Left ventricle myocardium superior (tissue), 1 donor: ENCODE measurements at regions not wholly inside any gene's neighbourhood (a gene's known extent, or its start where the extent isn't known, plus 50 kb on each side); places are given as distances from the start of the nearest gene placed in this dataset.
"Not testable (repeated sequence)": the region's sequence is repeated elsewhere in the genome, so short reads cannot be mapped to it uniquely, and the experiment has no call there.

Source experiments
- ATAC-seq: fragments of 200-7000 bp; cut with Tn5 transposase; one replicate; pipeline ENCODE4 v1.9.1; 2020; ENCODE audit warnings: mild to moderate bottlenecking, moderate library complexity
- DNase-seq: peaks from one replicate; pipeline ENCODE4 v3.0.0-alpha.2; 2020
- intact Hi-C: fragments of 100-400 bp; cut with micrococcal nuclease; formaldehyde crosslinking; loops from one replicate; pipeline ENCODE4 v1.11.0; 2022
- donor health status: DM: no; HTN: yes; CAD: no; lungs with severe emphysema.

GRCh38 chr1:8232036-8232757 lies 85.7 kb upstream of the SLC45A1 start:
- DNase-seq (no peak), ATAC-seq (no peak)
- intact Hi-C loops, result no loop called here

- intact Hi-C loops, result no loop called here
- DNase-seq, result no peak
These were observed 87.7 kb upstream of the SLC45A1 start for GRCh38 chr1:8230292-8230621.

GRCh38 chr1:8228253-8228652 lies 89.7 kb upstream of the SLC45A1 start:
- intact Hi-C loops, result no loop called here
- ATAC-seq (no peak), DNase-seq (no peak)

More at GRCh38 chr1:8230292-8230621, 87.7 kb upstream of the SLC45A1 start:
- no peak for ATAC-seq

- intact Hi-C loops, result not testable (repeated sequence)
These were observed 90.2 kb upstream of the SLC45A1 start for GRCh38 chr1:8227674-8228073.

GRCh38 chr1:8226747-8227146 lies 91.2 kb upstream of the SLC45A1 start:
- no peak for DNase-seq
- intact Hi-C loops, result no loop called here

More at GRCh38 chr1:8227674-8228073, 90.2 kb upstream of the SLC45A1 start:
- DNase-seq, ATAC-seq: not testable (repeated sequence)

GRCh38 chr1:8226024-8226423 lies 91.9 kb upstream of the SLC45A1 start:
- DNase-seq, ATAC-seq, intact Hi-C loops: not testable (repeated sequence)

More at GRCh38 chr1:8226747-8227146, 91.2 kb upstream of the SLC45A1 start:
- ATAC-seq, result no peak

- DNase-seq (no peak), ATAC-seq (no peak)
- intact Hi-C loops, result no loop called here
These were observed 94.4 kb upstream of the SLC45A1 start for GRCh38 chr1:8223526-8223925.

- intact Hi-C loops, result no loop called here
- no peak for DNase-seq
- ATAC-seq, result no peak
These were observed 95.1 kb upstream of the SLC45A1 start for GRCh38 chr1:8222789-8223188.

- no peak for ATAC-seq
- intact Hi-C loops, result no loop called here
- no peak for DNase-seq
These were observed 98.4 kb upstream of the SLC45A1 start for GRCh38 chr1:8219530-8219929.

GRCh38 chr1:8218351-8219092 lies 99.4 kb upstream of the SLC45A1 start:
- intact Hi-C loops, result no loop called here
- peak; percentile 10 for ATAC-seq

GRCh38 chr1:8217809-8218208 lies 100.1 kb upstream of the SLC45A1 start:
- ATAC-seq (no peak), DNase-seq (no peak)
- intact Hi-C loops, result no loop called here

More at GRCh38 chr1:8218351-8219092, 99.4 kb upstream of the SLC45A1 start:
- DNase-seq, result no peak

- peak; percentile 92 for ATAC-seq
- intact Hi-C loops, result no loop called here
- DNase-seq, result peak; percentile 72
These were observed 100.8 kb upstream of the SLC45A1 start for GRCh38 chr1:8217011-8217711.

GRCh38 chr1:8216005-8216404 lies 101.9 kb upstream of the SLC45A1 start:
- DNase-seq (no peak), ATAC-seq (no peak)
- intact Hi-C loops, result no loop called here

- ATAC-seq (no peak), DNase-seq (no peak)
- intact Hi-C loops, result no loop called here
These were observed 103.3 kb upstream of the SLC45A1 start for GRCh38 chr1:8214501-8215173.

- ATAC-seq (no peak), DNase-seq (no peak)
- intact Hi-C loops, result no loop called here
These were observed 104.2 kb upstream of the SLC45A1 start for GRCh38 chr1:8213676-8214075.

GRCh38 chr1:8213136-8213535 lies 104.8 kb upstream of the SLC45A1 start:
- intact Hi-C loops, result no loop called here
- ATAC-seq, result no peak
- DNase-seq, result no peak

- intact Hi-C loops, result no loop called here
- ATAC-seq (no peak), DNase-seq (no peak)
These were observed 105.3 kb upstream of the SLC45A1 start for GRCh38 chr1:8212580-8213031.

GRCh38 chr1:8211883-8212579 lies 105.9 kb upstream of the SLC45A1 start:
- DNase-seq (no peak), ATAC-seq (peak; percentile 64)
- intact Hi-C loops, result no loop called here
